Fibroblast of skin of left biceps (primary cell): ENCODE measurements at regions not wholly inside any gene's neighbourhood (a gene's known extent, or its start where the extent isn't known, plus 50 kb on each side); places are given as distances from the start of the nearest gene placed in this dataset.
A peak's percentile ranks its signal among the peaks of the same experiment; 100 is the strongest.

ENCODE experiments used
- DNase-seq, 2 experiments: peaks; one replicate each; pipeline ENCODE4 v3.0.0-alpha.2; 2013; ENCODE audit warnings: low read depth in 2 of 2

GRCh38 chr4:126023896-126024295 is 709.1 kb downstream of the FAT4 start:
- DNase-seq = peak in 1 of 2 experiments; percentile 2

GRCh38 chr4:126027601-126028000 is 712.8 kb downstream of the FAT4 start:
- DNase-seq = no peak

- DNase-seq = peak in 1 of 2 experiments; percentile 1
Observed at GRCh38 chr4:126028876-126029275, 714.1 kb downstream of the FAT4 start.

GRCh38 chr4:126037231-126037630 is 722.5 kb downstream of the FAT4 start:
- no peak for DNase-seq

- no peak for DNase-seq
Observed at GRCh38 chr4:126038502-126039144, 723.9 kb downstream of the FAT4 start.

GRCh38 chr4:126046081-126046614 is 731.4 kb downstream of the FAT4 start:
- peak in 1 of 2 experiments; percentile 4 for DNase-seq

- DNase-seq = no peak
Observed at GRCh38 chr4:126047114-126047513, 732.4 kb downstream of the FAT4 start.

- peak; percentile 86 for DNase-seq
Observed at GRCh38 chr4:126051689-126052424, 737.1 kb downstream of the FAT4 start.

GRCh38 chr4:126056116-126056650 is 741.4 kb downstream of the FAT4 start:
- DNase-seq = no peak

GRCh38 chr4:126057371-126057770 is 742.6 kb downstream of the FAT4 start:
- no peak for DNase-seq

- no peak for DNase-seq
Observed at GRCh38 chr4:126058596-126058995, 743.8 kb downstream of the FAT4 start.

- no peak for DNase-seq
Observed at GRCh38 chr4:126061655-126062054, 746.9 kb downstream of the FAT4 start.

GRCh38 chr4:126065016-126065415 is 750.3 kb downstream of the FAT4 start:
- DNase-seq = no peak

GRCh38 chr4:126071346-126072333 is 756.9 kb downstream of the FAT4 start:
- DNase-seq = peak; percentile 57 to 58

- no peak for DNase-seq
Observed at GRCh38 chr4:126081336-126081735, 766.6 kb downstream of the FAT4 start.

GRCh38 chr4:126086041-126086440 is 771.3 kb downstream of the FAT4 start:
- no peak for DNase-seq

- no peak for DNase-seq
Observed at GRCh38 chr4:126087101-126087500, 772.3 kb downstream of the FAT4 start.

- no peak for DNase-seq
Observed at GRCh38 chr4:126097155-126097799, 782.5 kb downstream of the FAT4 start.

- no peak for DNase-seq
Observed at GRCh38 chr4:126106658-126107057, 791.9 kb downstream of the FAT4 start.

GRCh38 chr4:126109836-126110235 is 795.1 kb downstream of the FAT4 start:
- no peak for DNase-seq

GRCh38 chr4:126113058-126113457 is 798.3 kb downstream of the FAT4 start:
- DNase-seq = no peak
